ENCODE measurements at regions not wholly inside any gene's neighbourhood (a gene's known extent, or its start where the extent isn't known, plus 50 kb on each side); places are given as distances from the start of the nearest gene placed in this dataset.

GRCh38 chr10:53108317-53108934 is 335.8 kb upstream of the MBL2 start:
- no peaks in the 10 kb centered on the region for H3K4me1 ChIP-seq (ENCODE audit: control insufficient read depth, insufficient read depth, low read length)
- no peaks in the 10 kb centered on the region for H3K9me3 ChIP-seq (ENCODE audit: control insufficient read depth in 2 of 2, low read length in 2 of 2)
- no peaks in the 10 kb centered on the region for H3K27me3 ChIP-seq (ENCODE audit: control insufficient read depth in 1 of 2, insufficient read depth in 2 of 2, low read length in 2 of 2)
- H3K9ac ChIP-seq (ENCODE audit: low read length in 2 of 2) = no peak overlapping the region
- H3K27ac ChIP-seq (ENCODE audit: low read length) = no peak overlapping the region
- H3K36me3 ChIP-seq (ENCODE audit: control insufficient read depth in 2 of 2, insufficient read depth in 2 of 2, low read length in 2 of 2) = no peaks in the 10 kb centered on the region
- H3K4me3 ChIP-seq (ENCODE audit: low read length in 2 of 2) = no peak overlapping the region

- Histone ChIP-seq H3K4me3 (ENCODE audit: low read length in 2 of 2) (no peak overlapping the region), H3K9ac (ENCODE audit: low read length in 2 of 2) (no peak overlapping the region), H3K27me3 (ENCODE audit: control insufficient read depth in 1 of 2, insufficient read depth in 2 of 2, low read length in 2 of 2) (no peaks in the 10 kb centered on the region), H3K9me3 (ENCODE audit: control insufficient read depth in 2 of 2, low read length in 2 of 2) (no peaks in the 10 kb centered on the region), H3K4me1 (ENCODE audit: control insufficient read depth, insufficient read depth, low read length) (no peaks in the 10 kb centered on the region), H3K27ac (ENCODE audit: low read length) (no peak overlapping the region), H3K36me3 (ENCODE audit: control insufficient read depth in 2 of 2, insufficient read depth in 2 of 2, low read length in 2 of 2) (no peaks in the 10 kb centered on the region)
Observed at GRCh38 chr10:53107711-53108110, 335.1 kb upstream of the MBL2 start.

- no peak overlapping the region for H3K9ac ChIP-seq (ENCODE audit: low read length in 2 of 2)
- H3K36me3 ChIP-seq (ENCODE audit: control insufficient read depth in 2 of 2, insufficient read depth in 2 of 2, low read length in 2 of 2) = no peaks in the 10 kb centered on the region
- no peak overlapping the region for H3K4me3 ChIP-seq (ENCODE audit: low read length in 2 of 2)
Observed at GRCh38 chr10:53102424-53102823, 329.8 kb upstream of the MBL2 start.

GRCh38 chr10:53093878-53094277 is 321.3 kb upstream of the MBL2 start:
- H3K9ac ChIP-seq (ENCODE audit: low read length in 2 of 2) = no peak overlapping the region
- no peaks in the 10 kb centered on the region for H3K9me3 ChIP-seq (ENCODE audit: control insufficient read depth in 2 of 2, low read length in 2 of 2)
- no peak overlapping the region for H3K4me3 ChIP-seq (ENCODE audit: low read length in 2 of 2)
- no peaks in the 10 kb centered on the region for H3K36me3 ChIP-seq (ENCODE audit: control insufficient read depth in 2 of 2, insufficient read depth in 2 of 2, low read length in 2 of 2)
- H3K4me1 ChIP-seq (ENCODE audit: control insufficient read depth, insufficient read depth, low read length) = no peaks in the 10 kb centered on the region
- no peaks in the 10 kb centered on the region for H3K27me3 ChIP-seq (ENCODE audit: control insufficient read depth in 1 of 2, insufficient read depth in 2 of 2, low read length in 2 of 2)
- H3K27ac ChIP-seq (ENCODE audit: low read length) = no peak overlapping the region

More at GRCh38 chr10:53102424-53102823, 329.8 kb upstream of the MBL2 start:
- Histone ChIP-seq H3K9me3 (ENCODE audit: control insufficient read depth in 2 of 2, low read length in 2 of 2) (no peaks in the 10 kb centered on the region), H3K27me3 (ENCODE audit: control insufficient read depth in 1 of 2, insufficient read depth in 2 of 2, low read length in 2 of 2) (no peaks in the 10 kb centered on the region), H3K27ac (ENCODE audit: low read length) (no peak overlapping the region), H3K4me1 (ENCODE audit: control insufficient read depth, insufficient read depth, low read length) (no peaks in the 10 kb centered on the region)

GRCh38 chr10:53091574-53091973 is 319.0 kb upstream of the MBL2 start:
- H3K9me3 ChIP-seq (ENCODE audit: control insufficient read depth in 2 of 2, low read length in 2 of 2) = no peaks in the 10 kb centered on the region
- H3K4me1 ChIP-seq (ENCODE audit: control insufficient read depth, insufficient read depth, low read length) = no peaks in the 10 kb centered on the region
- no peak overlapping the region for H3K27ac ChIP-seq (ENCODE audit: low read length)
- no peaks in the 10 kb centered on the region for H3K36me3 ChIP-seq (ENCODE audit: control insufficient read depth in 2 of 2, insufficient read depth in 2 of 2, low read length in 2 of 2)
- H3K27me3 ChIP-seq (ENCODE audit: control insufficient read depth in 1 of 2, insufficient read depth in 2 of 2, low read length in 2 of 2) = no peaks in the 10 kb centered on the region
- H3K4me3 ChIP-seq (ENCODE audit: low read length in 2 of 2) = no peak overlapping the region
- H3K9ac ChIP-seq (ENCODE audit: low read length in 2 of 2) = no peak overlapping the region

- Histone ChIP-seq H3K27me3 (ENCODE audit: control insufficient read depth in 1 of 2, insufficient read depth in 2 of 2, low read length in 2 of 2) (no peaks in the 10 kb centered on the region), H3K27ac (ENCODE audit: low read length) (no peak overlapping the region), H3K9me3 (ENCODE audit: control insufficient read depth in 2 of 2, low read length in 2 of 2) (no peaks in the 10 kb centered on the region), H3K36me3 (ENCODE audit: control insufficient read depth in 2 of 2, insufficient read depth in 2 of 2, low read length in 2 of 2) (no peaks in the 10 kb centered on the region), H3K9ac (ENCODE audit: low read length in 2 of 2) (no peak overlapping the region), H3K4me3 (ENCODE audit: low read length in 2 of 2) (no peak overlapping the region), H3K4me1 (ENCODE audit: control insufficient read depth, insufficient read depth, low read length) (no peaks in the 10 kb centered on the region)
Observed at GRCh38 chr10:53088961-53089360, 316.4 kb upstream of the MBL2 start.

GRCh38 chr10:53079283-53079682 is 306.7 kb upstream of the MBL2 start:
- H3K27ac ChIP-seq (ENCODE audit: low read length) = no peak overlapping the region
- H3K4me3 ChIP-seq (ENCODE audit: low read length in 2 of 2) = no peak overlapping the region
- H3K9me3 ChIP-seq (ENCODE audit: control insufficient read depth in 2 of 2, low read length in 2 of 2) = no peaks in the 10 kb centered on the region
- H3K36me3 ChIP-seq (ENCODE audit: control insufficient read depth in 2 of 2, insufficient read depth in 2 of 2, low read length in 2 of 2) = no peaks in the 10 kb centered on the region
- H3K9ac ChIP-seq (ENCODE audit: low read length in 2 of 2) = no peak overlapping the region
- no peaks in the 10 kb centered on the region for H3K4me1 ChIP-seq (ENCODE audit: control insufficient read depth, insufficient read depth, low read length)
- no peaks in the 10 kb centered on the region for H3K27me3 ChIP-seq (ENCODE audit: control insufficient read depth in 1 of 2, insufficient read depth in 2 of 2, low read length in 2 of 2)

- H3K4me1 ChIP-seq (ENCODE audit: control insufficient read depth, insufficient read depth, low read length) = no peaks in the 10 kb centered on the region
- H3K9ac ChIP-seq (ENCODE audit: low read length in 2 of 2) = no peak overlapping the region
- H3K4me3 ChIP-seq (ENCODE audit: low read length in 2 of 2) = no peak overlapping the region
- H3K9me3 ChIP-seq (ENCODE audit: control insufficient read depth in 2 of 2, low read length in 2 of 2) = no peaks in the 10 kb centered on the region
- H3K27me3 ChIP-seq (ENCODE audit: control insufficient read depth in 1 of 2, insufficient read depth in 2 of 2, low read length in 2 of 2) = no peaks in the 10 kb centered on the region
- H3K27ac ChIP-seq (ENCODE audit: low read length) = no peak overlapping the region
- no peaks in the 10 kb centered on the region for H3K36me3 ChIP-seq (ENCODE audit: control insufficient read depth in 2 of 2, insufficient read depth in 2 of 2, low read length in 2 of 2)
Observed at GRCh38 chr10:53076948-53077347, 304.4 kb upstream of the MBL2 start.

DNA sequence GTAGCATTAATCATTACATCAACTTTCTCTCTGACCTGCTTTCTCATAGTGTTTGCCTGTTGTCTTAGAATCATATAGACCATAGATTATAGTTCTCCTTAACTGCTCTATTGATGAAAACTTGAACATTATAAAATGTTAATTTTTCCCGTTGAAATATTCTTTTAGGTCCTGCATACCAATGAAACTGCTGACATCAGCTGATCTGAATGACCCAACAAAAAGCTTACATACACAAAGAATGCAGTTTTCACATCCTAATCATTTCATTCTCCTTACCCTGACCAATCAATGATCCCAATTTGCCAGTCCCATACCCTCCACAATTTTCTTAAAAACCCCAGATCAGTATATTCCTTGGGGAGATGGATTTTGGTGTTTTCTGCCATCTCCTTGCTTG is 302.9 kb upstream of the MBL2 start:
- H3K36me3 ChIP-seq (ENCODE audit: control insufficient read depth in 2 of 2, insufficient read depth in 2 of 2, low read length in 2 of 2) = no peaks in the 10 kb centered on the region
- no peaks in the 10 kb centered on the region for H3K9me3 ChIP-seq (ENCODE audit: control insufficient read depth in 2 of 2, low read length in 2 of 2)
- H3K27ac ChIP-seq (ENCODE audit: low read length) = no peak overlapping the region
- no peak overlapping the region for H3K9ac ChIP-seq (ENCODE audit: low read length in 2 of 2)
- H3K27me3 ChIP-seq (ENCODE audit: control insufficient read depth in 1 of 2, insufficient read depth in 2 of 2, low read length in 2 of 2) = no peaks in the 10 kb centered on the region
- no peaks in the 10 kb centered on the region for H3K4me1 ChIP-seq (ENCODE audit: control insufficient read depth, insufficient read depth, low read length)
- no peak overlapping the region for H3K4me3 ChIP-seq (ENCODE audit: low read length in 2 of 2)

- Histone ChIP-seq H3K27me3 (ENCODE audit: control insufficient read depth in 1 of 2, insufficient read depth in 2 of 2, low read length in 2 of 2) (no peaks in the 10 kb centered on the region), H3K4me1 (ENCODE audit: control insufficient read depth, insufficient read depth, low read length) (no peaks in the 10 kb centered on the region), H3K9ac (ENCODE audit: low read length in 2 of 2) (no peak overlapping the region), H3K9me3 (ENCODE audit: control insufficient read depth in 2 of 2, low read length in 2 of 2) (no peaks in the 10 kb centered on the region), H3K36me3 (ENCODE audit: control insufficient read depth in 2 of 2, insufficient read depth in 2 of 2, low read length in 2 of 2) (no peaks in the 10 kb centered on the region), H3K27ac (ENCODE audit: low read length) (no peak overlapping the region), H3K4me3 (ENCODE audit: low read length in 2 of 2) (no peak overlapping the region)
Observed at GRCh38 chr10:53072144-53072543, 299.6 kb upstream of the MBL2 start.

GRCh38 chr10:53071505-53072125 is 299.0 kb upstream of the MBL2 start:
- H3K27me3 ChIP-seq (ENCODE audit: control insufficient read depth in 1 of 2, insufficient read depth in 2 of 2, low read length in 2 of 2) = no peaks in the 10 kb centered on the region
- no peaks in the 10 kb centered on the region for H3K36me3 ChIP-seq (ENCODE audit: control insufficient read depth in 2 of 2, insufficient read depth in 2 of 2, low read length in 2 of 2)
- H3K4me3 ChIP-seq (ENCODE audit: low read length in 2 of 2) = no peak overlapping the region
- no peaks in the 10 kb centered on the region for H3K9me3 ChIP-seq (ENCODE audit: control insufficient read depth in 2 of 2, low read length in 2 of 2)
- no peak overlapping the region for H3K9ac ChIP-seq (ENCODE audit: low read length in 2 of 2)
- no peaks in the 10 kb centered on the region for H3K4me1 ChIP-seq (ENCODE audit: control insufficient read depth, insufficient read depth, low read length)
- no peak overlapping the region for H3K27ac ChIP-seq (ENCODE audit: low read length)

All from stomach smooth muscle (tissue), 2 donors.